OCI-LY3 (cell line): ENCODE measurements at regions not wholly inside any gene's neighbourhood (a gene's known extent, or its start where the extent isn't known, plus 50 kb on each side); places are given as distances from the start of the nearest gene placed in this dataset.

Experiments
- H2AFZ ChIP-seq: fragments of 200-600, 300-600 bp; shearing (Covaris generic); 2 replicates; pipeline ENCODE4 v1.6.0; 2014; ENCODE audit warnings: antibody characterized with exemption, low read depth, low read length
- H3K27ac ChIP-seq: fragments of 200-600, 300-600 bp; sonication (generic); 2 replicates; pipeline ENCODE4 v1.5.1; 2014; ENCODE audit warnings: mild to moderate bottlenecking, low read length, moderate library complexity, mixed read lengths
- H3K27me3 ChIP-seq: fragments of 200-600, 300-600 bp; sonication (generic); 2 replicates; pipeline ENCODE4 v1.6.1; 2014; ENCODE audit warnings: low read depth, low read length, mixed read lengths
- H3K36me3 ChIP-seq: fragments of 200-600, 300-600 bp; sonication (generic); replicated peaks from 2 replicates; pipeline ENCODE3; 2014; ENCODE audit warnings: low read depth, low read length, mixed read lengths
- H3K4me1 ChIP-seq: fragments of 300-600, 200-600 bp; sonication (generic); 2 replicates; pipeline ENCODE4 v1.6.1; 2014; ENCODE audit warnings: low read length, mixed read lengths
- H3K4me2 ChIP-seq: fragments of 200-600, 300-600 bp; sonication (generic); 2 replicates; pipeline ENCODE4 v1.6.1; 2014; ENCODE audit warnings: low read length, mixed read lengths
- H3K4me3 ChIP-seq: fragments of 300-600, 200-600 bp; sonication (generic); 2 replicates; pipeline ENCODE4 v1.5.1; 2014; ENCODE audit warnings: antibody characterized with exemption, mild to moderate bottlenecking, low read length, moderate library complexity
- H3K79me2 ChIP-seq: fragments of 300-600, 200-600 bp; shearing (Covaris generic); 2 replicates; pipeline ENCODE4 v1.6.1; 2014; ENCODE audit warnings: mild to moderate bottlenecking, low read length, mixed read lengths
- H3K9ac ChIP-seq: fragments of 300-600, 200-600 bp; shearing (Covaris generic); 2 replicates; pipeline ENCODE4 v1.6.0; 2014; ENCODE audit warnings: mild to moderate bottlenecking, low read length, moderate library complexity
- H3K9me3 ChIP-seq: fragments of 200-600, 300-600 bp; shearing (Covaris generic); 2 replicates; pipeline ENCODE4 v1.6.1; 2014; ENCODE audit warnings: low read length, mixed read lengths; ENCODE audit not compliant: insufficient read depth
- H4K20me1 ChIP-seq: fragments of 200-600, 300-600 bp; sonication (generic); 2 replicates; pipeline ENCODE4 v1.6.1; 2016; ENCODE audit warnings: low read length, mixed read lengths; ENCODE audit not compliant: insufficient read depth
- CTCF ChIP-seq: fragments of 200-600, 300-600 bp; sonication (generic); IDR thresholded peaks from 2 replicates; pipeline ENCODE4 v1.5.1; 2014; ENCODE audit warnings: antibody characterized with exemption, low read length, low read depth
- EZH2phosphoT487 ChIP-seq: fragments of 200-600 bp; shearing (Covaris generic); IDR thresholded peaks from 2 replicates; pipeline ENCODE4 v1.6.1; 2018; ENCODE audit warnings: antibody characterized with exemption, mixed run types, low read depth

- Histone ChIP-seq H2AFZ (no peak overlapping the region), H3K4me3 (no peak overlapping the region), H3K79me2 (no peaks in the 10 kb centered on the region), H3K4me1 (no peaks in the 10 kb centered on the region), H3K9ac (no peak overlapping the region), H4K20me1 (no peaks in the 10 kb centered on the region), H3K27ac (no peak overlapping the region), H3K27me3 (no peaks in the 10 kb centered on the region), H3K9me3 (no peaks in the 10 kb centered on the region), H3K4me2 (no peak overlapping the region), H3K36me3 (no peaks in the 10 kb centered on the region)
- TF ChIP-seq EZH2phosphoT487 = no peak
- no peak for TF ChIP-seq CTCF
Measured at GRCh38 chrX:23570674-23571343, 96.5 kb upstream of the PRDX4 start.

GRCh38 chrX:23575281-23575680 is 92.0 kb upstream of the PRDX4 start:
- no peak overlapping the region for H3K4me2 ChIP-seq
- no peak for TF ChIP-seq CTCF
- no peak for TF ChIP-seq EZH2phosphoT487
- H2AFZ ChIP-seq = no peak overlapping the region
- no peaks in the 10 kb centered on the region for H3K9me3 ChIP-seq
- H3K9ac ChIP-seq = no peak overlapping the region
- H3K27me3 ChIP-seq = no peaks in the 10 kb centered on the region
- no peaks in the 10 kb centered on the region for H3K79me2 ChIP-seq
- no peaks in the 10 kb centered on the region for H3K4me1 ChIP-seq
- H3K36me3 ChIP-seq = no peaks in the 10 kb centered on the region
- H3K4me3 ChIP-seq = no peak overlapping the region
- H3K27ac ChIP-seq = no peak overlapping the region
- H4K20me1 ChIP-seq = no peaks in the 10 kb centered on the region

- H4K20me1 ChIP-seq = no peaks in the 10 kb centered on the region
- TF ChIP-seq EZH2phosphoT487 (no peak), CTCF (no peak)
Measured at GRCh38 chrX:23578079-23578478, 89.2 kb upstream of the PRDX4 start.

GRCh38 chrX:23589496-23589895 is 77.8 kb upstream of the PRDX4 start:
- no peak overlapping the region for H3K27ac ChIP-seq
- H2AFZ ChIP-seq = no peak overlapping the region
- no peaks in the 10 kb centered on the region for H3K27me3 ChIP-seq
- H3K36me3 ChIP-seq = no peaks in the 10 kb centered on the region
- no peak overlapping the region for H3K4me3 ChIP-seq
- no peak for TF ChIP-seq CTCF
- TF ChIP-seq EZH2phosphoT487 = no peak
- H3K4me2 ChIP-seq = no peak overlapping the region
- no peaks in the 10 kb centered on the region for H4K20me1 ChIP-seq
- H3K79me2 ChIP-seq = no peaks in the 10 kb centered on the region
- H3K9me3 ChIP-seq = no peaks in the 10 kb centered on the region
- H3K9ac ChIP-seq = no peak overlapping the region
- H3K4me1 ChIP-seq = no peaks in the 10 kb centered on the region

More at GRCh38 chrX:23578079-23578478, 89.2 kb upstream of the PRDX4 start:
- H3K9me3 ChIP-seq = no peaks in the 10 kb centered on the region
- no peaks in the 10 kb centered on the region for H3K27me3 ChIP-seq
- no peak overlapping the region for H3K27ac ChIP-seq
- no peak overlapping the region for H3K4me3 ChIP-seq
- no peaks in the 10 kb centered on the region for H3K79me2 ChIP-seq
- H2AFZ ChIP-seq = no peak overlapping the region
- H3K9ac ChIP-seq = no peak overlapping the region
- no peaks in the 10 kb centered on the region for H3K36me3 ChIP-seq
- H3K4me1 ChIP-seq = no peaks in the 10 kb centered on the region
- H3K4me2 ChIP-seq = no peak overlapping the region
